ENCODE measurements at regions not wholly inside any gene's neighbourhood (a gene's known extent, or its start where the extent isn't known, plus 50 kb on each side); places are given as distances from the start of the nearest gene placed in this dataset.

DNA sequence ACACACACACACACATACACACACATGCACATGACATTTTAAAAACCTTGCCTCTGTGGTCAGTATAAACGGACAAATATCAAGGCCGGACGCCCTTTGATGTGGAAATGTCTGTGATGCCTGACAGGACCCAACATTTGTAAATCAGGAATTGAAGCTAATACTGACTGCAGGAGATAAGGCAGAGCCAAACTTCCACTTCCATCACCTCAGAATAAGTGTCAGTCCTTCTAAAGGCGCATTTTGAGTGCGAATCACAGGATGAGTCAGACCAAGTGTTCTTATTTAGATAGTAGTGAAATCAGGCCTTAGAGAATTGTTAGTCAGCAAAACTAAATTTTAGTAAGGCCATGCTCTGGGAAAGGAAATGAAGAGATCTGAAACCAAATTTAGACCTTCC is 211.7 kb upstream of the LRATD1 start:
- Histone ChIP-seq H3K27ac (ENCODE audit: low read length in 2 of 2) (no peak overlapping the region), H3K9me3 (ENCODE audit: control extremely low read depth in 1 of 3, control insufficient read depth in 2 of 3, insufficient read depth in 1 of 3, low read length in 2 of 3) (no peaks in the 10 kb centered on the region), H3K27me3 (replicated peaks in 1 of 4; ENCODE audit: control extremely low read depth in 1 of 4, control insufficient read depth in 3 of 4, insufficient read depth in 4 of 4, low read length in 3 of 4) (no peaks in the 10 kb centered on the region), H3K4me2 (replicated peaks; ENCODE audit: low read depth, low read length, poor library complexity, severe bottlenecking) (no peak overlapping the region), H4K20me1 (ENCODE audit: control insufficient read depth, insufficient read depth, low read length, poor library complexity, severe bottlenecking) (no peaks in the 10 kb centered on the region), H2AFZ (ENCODE audit: insufficient read depth, low read depth, low read length, poor library complexity, severe bottlenecking) (no peak overlapping the region), H3K9ac (ENCODE audit: low read length) (no peak overlapping the region), H3K79me2 (ENCODE audit: control insufficient read depth, insufficient read depth, low read length) (no peaks in the 10 kb centered on the region), H3K36me3 (replicated peaks in 1 of 2; ENCODE audit: control extremely low read depth in 1 of 2, control insufficient read depth in 1 of 2, extremely low read depth in 1 of 2, insufficient read depth in 2 of 2, low read length in 1 of 2) (no peaks in the 10 kb centered on the region), H3K4me1 (ENCODE audit: control insufficient read depth in 2 of 2, insufficient read depth in 2 of 2, low read length in 2 of 2) (no peaks in the 10 kb centered on the region), H3K4me3 (ENCODE audit: control extremely low read depth in 1 of 5, extremely low read depth in 1 of 5, insufficient read depth in 1 of 5, low read depth in 2 of 5, low read length in 4 of 5) (no peak overlapping the region)
- ATAC-seq (ENCODE audit: low read depth), result no peak
- CTCF ChIA-PET, result no interaction called here
- POLR2A ChIA-PET, result no interaction called here
- 70% methylated on average over 2 of the region's 5 CpGs for WGBS (ENCODE audit: insufficient coverage)
- no peak for DNase-seq
- TF ChIP-seq, protein P1, sequence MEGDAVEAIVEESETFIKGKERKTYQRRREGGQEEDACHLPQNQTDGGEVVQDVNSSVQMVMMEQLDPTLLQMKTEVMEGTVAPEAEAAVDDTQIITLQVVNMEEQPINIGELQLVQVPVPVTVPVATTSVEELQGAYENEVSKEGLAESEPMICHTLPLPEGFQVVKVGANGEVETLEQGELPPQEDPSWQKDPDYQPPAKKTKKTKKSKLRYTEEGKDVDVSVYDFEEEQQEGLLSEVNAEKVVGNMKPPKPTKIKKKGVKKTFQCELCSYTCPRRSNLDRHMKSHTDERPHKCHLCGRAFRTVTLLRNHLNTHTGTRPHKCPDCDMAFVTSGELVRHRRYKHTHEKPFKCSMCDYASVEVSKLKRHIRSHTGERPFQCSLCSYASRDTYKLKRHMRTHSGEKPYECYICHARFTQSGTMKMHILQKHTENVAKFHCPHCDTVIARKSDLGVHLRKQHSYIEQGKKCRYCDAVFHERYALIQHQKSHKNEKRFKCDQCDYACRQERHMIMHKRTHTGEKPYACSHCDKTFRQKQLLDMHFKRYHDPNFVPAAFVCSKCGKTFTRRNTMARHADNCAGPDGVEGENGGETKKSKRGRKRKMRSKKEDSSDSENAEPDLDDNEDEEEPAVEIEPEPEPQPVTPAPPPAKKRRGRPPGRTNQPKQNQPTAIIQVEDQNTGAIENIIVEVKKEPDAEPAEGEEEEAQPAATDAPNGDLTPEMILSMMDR (IDR thresholded peaks at IDR 0.05), result no peak
- no peak for TF ChIP-seq EZH2 (IDR thresholded peaks at IDR 0.05; ENCODE audit: borderline replicate concordance, insufficient read depth, low read depth, low read length, poor library complexity, severe bottlenecking)
- Mint-ChIP-seq H3K4me3 (no peak overlapping the region), H3K27ac (no peak overlapping the region), H3K27me3 (no peaks in the 10 kb centered on the region), H3K9me3 (ENCODE audit: insufficient read depth) (no peaks in the 10 kb centered on the region), H3K4me1 (no peaks in the 10 kb centered on the region)
- intact Hi-C loops (cut with micrococcal nuclease), result no loop called here

GRCh38 chr2:14422426-14422825 is 210.1 kb upstream of the LRATD1 start:
- DNase-seq, result no peak
- ChIA-PET POLR2A (no interaction called here), CTCF (no interaction called here)
- Histone ChIP-seq H3K4me1 (ENCODE audit: control insufficient read depth in 2 of 2, insufficient read depth in 2 of 2, low read length in 2 of 2) (no peaks in the 10 kb centered on the region), H2AFZ (ENCODE audit: insufficient read depth, low read depth, low read length, poor library complexity, severe bottlenecking) (no peak overlapping the region), H3K27ac (ENCODE audit: low read length in 2 of 2) (no peak overlapping the region), H3K4me2 (replicated peaks; ENCODE audit: low read depth, low read length, poor library complexity, severe bottlenecking) (no peak overlapping the region), H3K27me3 (replicated peaks in 1 of 4; ENCODE audit: control extremely low read depth in 1 of 4, control insufficient read depth in 3 of 4, insufficient read depth in 4 of 4, low read length in 3 of 4) (no peaks in the 10 kb centered on the region), H4K20me1 (ENCODE audit: control insufficient read depth, insufficient read depth, low read length, poor library complexity, severe bottlenecking) (no peaks in the 10 kb centered on the region), H3K9ac (ENCODE audit: low read length) (no peak overlapping the region), H3K36me3 (replicated peaks in 1 of 2; ENCODE audit: control extremely low read depth in 1 of 2, control insufficient read depth in 1 of 2, extremely low read depth in 1 of 2, insufficient read depth in 2 of 2, low read length in 1 of 2) (no peaks in the 10 kb centered on the region), H3K4me3 (ENCODE audit: control extremely low read depth in 1 of 5, extremely low read depth in 1 of 5, insufficient read depth in 1 of 5, low read depth in 2 of 5, low read length in 4 of 5) (no peak overlapping the region), H3K9me3 (ENCODE audit: control extremely low read depth in 1 of 3, control insufficient read depth in 2 of 3, insufficient read depth in 1 of 3, low read length in 2 of 3) (no peaks in the 10 kb centered on the region), H3K79me2 (ENCODE audit: control insufficient read depth, insufficient read depth, low read length) (no peaks in the 10 kb centered on the region)
- Mint-ChIP-seq H3K4me1 (no peaks in the 10 kb centered on the region), H3K27ac (no peak overlapping the region), H3K4me3 (no peak overlapping the region), H3K9me3 (ENCODE audit: insufficient read depth) (no peaks in the 10 kb centered on the region), H3K27me3 (no peaks in the 10 kb centered on the region)
- no peak for ATAC-seq (ENCODE audit: low read depth)
- no peak for TF ChIP-seq EZH2 (IDR thresholded peaks at IDR 0.05; ENCODE audit: borderline replicate concordance, insufficient read depth, low read depth, low read length, poor library complexity, severe bottlenecking)
- TF ChIP-seq, protein P1 (IDR thresholded peaks at IDR 0.05), result no peak
- intact Hi-C loops (cut with micrococcal nuclease), result no loop called here
- no CpG with 5 or more reads among the region's 4 CpGs for WGBS (ENCODE audit: insufficient coverage)

Measured in B cell (primary cell).